GM18519 (cell line): ENCODE measurements at regions not wholly inside any gene's neighbourhood (a gene's known extent, or its start where the extent isn't known, plus 50 kb on each side); places are given as distances from the start of the nearest gene placed in this dataset.
"Not testable (repeated sequence)": the region's sequence is repeated elsewhere in the genome, so short reads cannot be mapped to it uniquely, and the experiment has no call there.

Experiments used
- ATAC-seq: cut with Tn5 transposase; IDR thresholded peaks from one replicate; pipeline ENCODE4 v1.9.1; 2021; ENCODE audit warnings: mild to moderate bottlenecking, moderate library complexity; ENCODE audit not compliant: unreplicated experiment, low FRiP score

- no peak for ATAC-seq
Observed at GRCh38 chr9:19660019-19660418, 128.8 kb downstream of the SLC24A2 start.

- ATAC-seq = no peak
Observed at GRCh38 chr9:19656704-19657103, 132.1 kb downstream of the SLC24A2 start.

- no peak for ATAC-seq
Observed at GRCh38 chr9:19651681-19652080, 137.2 kb downstream of the SLC24A2 start.

- no peak for ATAC-seq
Observed at GRCh38 chr9:19650312-19650711, 138.5 kb downstream of the SLC24A2 start.

GRCh38 chr9:19649336-19650041 lies 139.3 kb downstream of the SLC24A2 start:
- ATAC-seq = no peak

GRCh38 chr9:19648672-19649071 lies 140.2 kb downstream of the SLC24A2 start:
- ATAC-seq = no peak

- ATAC-seq = no peak
Observed at GRCh38 chr9:19643875-19644274, 145.0 kb downstream of the SLC24A2 start.

- ATAC-seq = no peak
Observed at GRCh38 chr9:19642256-19642655, 146.6 kb downstream of the SLC24A2 start.

- no peak for ATAC-seq
Observed at GRCh38 chr9:19641046-19641445, 147.8 kb downstream of the SLC24A2 start.

- ATAC-seq = no peak
Observed at GRCh38 chr9:19640014-19640413, 148.8 kb downstream of the SLC24A2 start.

- ATAC-seq = no peak
Observed at GRCh38 chr9:19637084-19637483, 151.8 kb downstream of the SLC24A2 start.

GRCh38 chr9:19634881-19635280 lies 154.0 kb downstream of the SLC24A2 start:
- no peak for ATAC-seq

- no peak for ATAC-seq
Observed at GRCh38 chr9:19631181-19631580, 157.7 kb downstream of the SLC24A2 start.

GRCh38 chr9:19630760-19631159 lies 158.1 kb downstream of the SLC24A2 start:
- no peak for ATAC-seq

GRCh38 chr9:19629488-19629887 lies 159.3 kb downstream of the SLC24A2 start:
- no peak for ATAC-seq

GRCh38 chr9:19625426-19625825 lies 163.4 kb downstream of the SLC24A2 start:
- ATAC-seq = not testable (repeated sequence)

- ATAC-seq = no peak
Observed at GRCh38 chr9:19624519-19624918, 164.3 kb downstream of the SLC24A2 start.

- no peak for ATAC-seq
Observed at GRCh38 chr9:19623941-19624340, 164.9 kb downstream of the SLC24A2 start.

GRCh38 chr9:19620326-19620725 lies 168.5 kb downstream of the SLC24A2 start:
- ATAC-seq = no peak

GRCh38 chr9:19619221-19619620 lies 169.6 kb downstream of the SLC24A2 start:
- ATAC-seq = no peak

- no peak for ATAC-seq
Observed at GRCh38 chr9:19618816-19619215, 170.0 kb downstream of the SLC24A2 start.

GRCh38 chr9:19615036-19615624 lies 173.7 kb downstream of the SLC24A2 start:
- no peak for ATAC-seq
